NCI-H748 treated with DMSO at 0.1 percent for 48 hours (cell line): ENCODE measurements at regions not wholly inside any gene's neighbourhood (a gene's known extent, or its start where the extent isn't known, plus 50 kb on each side); places are given as distances from the start of the nearest gene placed in this dataset.
"Not testable (repeated sequence)": the region's sequence is repeated elsewhere in the genome, so short reads cannot be mapped to it uniquely, and the experiment has no call there.

Experiments used
- DNase-seq: peaks from one replicate; lab custom pipeline; 2025; lab: John Stamatoyannopoulos, UW

DNA sequence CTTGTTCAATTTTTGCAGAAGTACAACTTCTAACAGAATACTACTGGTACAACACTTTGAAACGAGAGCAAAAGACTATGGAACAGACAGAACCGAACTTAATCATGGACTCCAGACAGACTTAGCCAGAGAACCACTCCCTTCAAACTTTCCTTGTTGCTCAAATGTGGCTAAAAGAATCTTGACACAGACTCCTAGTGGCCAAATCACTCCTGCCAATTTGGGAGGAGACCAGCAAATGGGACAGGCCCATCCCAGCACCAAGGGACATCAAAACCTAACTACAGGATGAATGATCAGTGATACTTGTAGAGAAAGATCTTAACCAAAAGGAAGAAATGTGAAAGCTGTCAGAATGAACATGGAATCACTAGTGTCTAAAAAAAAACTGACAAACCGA, 154.0 kb downstream of the MATN1 start:
- DNase-seq, result no peak

- no peak for DNase-seq
These were observed 160.8 kb downstream of the MATN1 start for GRCh38 chr1:30562559-30562958.

- no peak for DNase-seq
These were observed 171.8 kb downstream of the MATN1 start for GRCh38 chr1:30551603-30552002.

DNA sequence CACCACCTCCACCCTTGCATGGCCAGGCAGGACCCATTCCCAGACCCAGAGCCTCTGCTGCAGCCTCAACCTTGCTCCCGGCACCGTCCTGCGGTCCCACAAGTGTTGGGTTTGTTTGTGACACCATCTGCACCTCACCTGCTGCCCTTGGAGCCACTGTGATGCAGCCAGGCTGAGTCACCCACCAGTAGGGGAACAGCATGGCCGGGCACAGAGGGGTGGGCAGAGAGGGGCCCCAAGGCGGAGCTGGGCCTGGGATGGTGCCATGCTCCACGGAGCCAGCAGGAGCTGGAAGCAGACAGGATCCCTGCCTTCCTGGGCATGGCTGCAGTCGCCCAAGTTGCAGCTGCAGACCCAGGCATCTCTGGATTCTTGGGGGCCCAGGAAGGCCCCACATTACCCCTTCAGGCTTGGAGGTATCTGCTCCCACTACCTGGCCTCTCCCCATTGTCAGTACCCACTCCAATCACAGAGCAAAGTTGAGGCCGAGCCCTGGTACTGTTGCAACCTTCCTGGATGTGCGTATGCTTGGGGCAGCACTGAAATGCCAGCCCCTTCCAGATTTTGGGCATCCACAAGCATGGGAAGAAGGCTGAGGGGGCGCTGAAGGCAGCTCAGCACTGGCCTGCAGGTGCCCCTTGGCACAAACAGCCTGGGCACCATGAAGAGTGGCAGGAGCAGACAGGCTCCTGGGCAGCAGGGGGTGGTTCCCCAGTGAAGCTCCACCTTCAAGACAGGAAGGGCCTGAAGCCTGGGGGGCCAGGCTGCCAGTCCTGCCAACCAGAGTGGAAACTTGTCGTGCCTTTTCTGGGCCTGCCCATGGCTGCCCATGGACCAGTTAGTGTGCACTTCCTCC, 172.8 kb downstream of the MATN1 start:
- no peak for DNase-seq

- DNase-seq, result not testable (repeated sequence)
These were observed 173.5 kb downstream of the MATN1 start for GRCh38 chr1:30549872-30550271.

DNA sequence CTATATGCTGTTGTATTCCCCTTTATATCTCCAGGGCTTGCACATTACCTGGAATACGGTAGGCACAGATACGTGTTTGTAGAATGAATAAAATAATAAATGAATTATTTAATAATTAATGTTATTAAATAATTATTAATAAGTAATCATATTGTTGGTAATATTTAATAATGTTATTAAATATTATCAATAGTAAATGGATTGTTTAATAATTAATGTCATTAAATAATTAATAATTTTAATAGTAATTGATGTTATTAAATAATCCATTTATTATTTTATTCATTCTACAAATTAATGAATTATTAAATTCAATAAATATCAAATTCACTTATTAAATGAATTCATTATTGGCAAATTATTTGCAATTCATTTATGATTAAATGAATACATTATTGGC, 175.1 kb downstream of the MATN1 start:
- no peak for DNase-seq

DNA sequence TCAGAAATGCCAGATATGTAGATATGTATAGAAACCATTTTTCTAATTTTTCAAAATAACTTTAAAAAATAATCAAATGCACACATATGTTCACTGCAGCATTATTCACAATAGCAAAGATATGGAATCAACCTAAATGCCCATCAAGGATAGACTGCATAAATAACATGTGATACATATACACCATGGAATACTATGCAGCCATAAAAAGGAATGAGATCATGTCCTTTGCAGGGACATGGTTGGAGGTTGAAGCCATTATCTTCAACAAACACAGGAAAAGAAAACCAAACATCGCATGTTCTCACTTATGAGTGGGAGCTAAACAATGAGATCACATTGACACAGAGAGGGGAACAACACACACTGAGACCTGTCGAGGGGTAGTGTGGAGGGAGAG, 176.1 kb downstream of the MATN1 start:
- DNase-seq, result not testable (repeated sequence)

DNA sequence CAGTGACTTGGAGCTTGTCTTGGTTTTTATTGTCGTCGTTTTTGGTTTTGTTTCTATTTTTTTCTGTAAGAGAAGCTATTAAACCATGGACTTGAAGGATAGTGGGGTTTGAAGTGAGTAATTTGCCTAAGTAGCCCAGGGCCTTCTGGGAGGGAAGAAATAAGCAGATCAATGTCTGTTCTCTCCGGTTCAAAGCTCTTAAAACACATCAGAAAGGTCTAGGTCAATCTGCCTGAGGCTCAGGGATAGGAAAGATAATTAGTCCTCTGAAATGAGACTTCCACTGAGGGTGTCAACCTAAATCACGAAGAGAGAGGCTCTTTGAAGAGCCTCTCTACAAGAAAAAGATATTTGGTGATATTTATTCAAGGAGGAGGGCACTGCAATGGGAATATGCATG, 178.0 kb downstream of the MATN1 start:
- no peak for DNase-seq

- no peak for DNase-seq
These were observed 181.5 kb downstream of the MATN1 start for GRCh38 chr1:30541721-30542485.

DNA sequence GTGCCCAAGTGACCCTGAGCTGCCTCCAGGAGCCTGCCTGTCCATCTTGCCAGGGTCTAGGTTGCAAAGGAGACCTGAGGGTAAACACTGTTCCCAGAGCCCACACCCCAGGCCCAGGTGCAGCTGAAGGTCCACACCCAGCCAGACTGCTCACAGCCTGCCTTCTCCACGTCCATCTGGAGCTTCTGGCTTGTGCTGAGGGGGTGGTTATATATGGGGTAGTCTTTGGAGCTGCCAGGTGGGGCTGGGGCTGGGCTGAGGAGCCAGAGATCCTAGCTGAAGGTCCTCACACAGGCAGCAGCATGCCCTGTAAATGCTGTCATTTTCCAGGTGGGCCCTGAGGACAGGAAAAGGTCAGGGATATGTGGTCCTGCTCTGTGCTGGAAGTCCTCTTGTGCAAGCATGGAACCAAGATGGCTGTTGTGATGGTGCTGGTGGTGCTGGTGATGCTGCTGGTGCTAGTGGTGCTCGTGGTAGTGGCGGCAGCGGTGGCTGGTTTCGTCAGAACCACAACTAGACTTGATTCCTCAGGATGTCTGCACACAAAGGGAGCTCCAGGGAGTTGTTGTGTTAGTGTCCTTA, 182.7 kb downstream of the MATN1 start:
- no peak for DNase-seq

DNA sequence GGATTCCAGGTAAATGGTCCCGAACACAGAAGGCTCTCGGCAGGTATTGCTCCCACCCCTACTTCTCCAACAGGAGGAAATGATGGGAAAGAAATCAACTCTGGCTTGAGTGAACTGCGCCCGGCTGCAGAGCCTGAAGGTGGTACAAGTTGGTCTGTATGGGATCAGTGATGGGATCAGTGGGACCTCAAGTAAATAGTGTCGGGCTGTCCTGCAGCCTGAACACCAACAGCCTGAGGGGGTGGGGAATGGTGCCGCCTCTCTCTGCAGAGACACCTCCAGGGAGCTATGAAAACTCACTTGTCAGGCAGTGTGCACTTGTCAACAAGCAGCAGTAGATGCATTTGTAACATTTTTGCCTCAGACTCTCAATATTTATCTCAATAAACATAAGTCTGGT, 183.5 kb downstream of the MATN1 start:
- DNase-seq, result no peak

DNA sequence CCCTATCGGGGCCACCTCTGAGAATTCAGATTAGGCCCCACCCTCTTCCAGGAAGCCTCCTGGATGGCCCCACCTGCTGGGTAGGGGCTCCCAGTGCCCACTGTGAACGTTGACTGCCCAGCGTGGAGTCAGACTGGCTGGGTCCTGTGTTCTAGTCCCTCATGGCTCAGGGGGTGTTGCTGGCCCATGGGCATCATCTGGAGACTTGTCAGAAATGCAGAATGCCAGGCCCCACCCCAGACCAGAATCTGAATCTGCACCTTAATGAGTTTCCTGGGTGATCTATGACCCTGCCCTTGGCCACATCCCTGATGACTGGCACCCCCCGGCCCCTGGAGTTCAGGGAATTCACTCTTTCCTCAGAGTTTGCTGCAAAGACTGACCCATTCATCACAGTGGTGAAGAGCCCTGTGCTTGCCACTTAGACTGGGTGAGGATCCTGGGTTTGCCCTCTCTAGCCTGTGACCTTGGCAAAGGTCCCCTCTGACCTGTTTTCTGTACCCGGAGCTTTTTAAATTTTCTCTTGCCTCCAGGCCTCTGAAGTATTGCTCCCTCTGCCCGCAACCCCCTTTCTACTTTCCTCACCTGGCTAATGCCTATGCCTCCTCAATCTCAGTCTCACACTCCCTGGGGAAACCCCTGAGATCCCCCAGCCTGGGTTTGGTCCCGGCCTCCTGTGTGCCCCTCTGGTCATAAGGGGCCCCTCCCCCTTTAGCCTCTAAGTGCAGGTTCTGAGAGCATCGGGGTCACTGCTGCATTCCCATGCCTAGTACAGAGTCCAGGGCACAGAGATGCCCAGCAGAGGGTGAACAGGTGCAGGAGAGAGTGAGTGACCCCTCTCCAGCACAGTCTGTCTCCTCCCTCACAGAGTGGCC, 184.2 kb downstream of the MATN1 start:
- DNase-seq, result no peak

DNA sequence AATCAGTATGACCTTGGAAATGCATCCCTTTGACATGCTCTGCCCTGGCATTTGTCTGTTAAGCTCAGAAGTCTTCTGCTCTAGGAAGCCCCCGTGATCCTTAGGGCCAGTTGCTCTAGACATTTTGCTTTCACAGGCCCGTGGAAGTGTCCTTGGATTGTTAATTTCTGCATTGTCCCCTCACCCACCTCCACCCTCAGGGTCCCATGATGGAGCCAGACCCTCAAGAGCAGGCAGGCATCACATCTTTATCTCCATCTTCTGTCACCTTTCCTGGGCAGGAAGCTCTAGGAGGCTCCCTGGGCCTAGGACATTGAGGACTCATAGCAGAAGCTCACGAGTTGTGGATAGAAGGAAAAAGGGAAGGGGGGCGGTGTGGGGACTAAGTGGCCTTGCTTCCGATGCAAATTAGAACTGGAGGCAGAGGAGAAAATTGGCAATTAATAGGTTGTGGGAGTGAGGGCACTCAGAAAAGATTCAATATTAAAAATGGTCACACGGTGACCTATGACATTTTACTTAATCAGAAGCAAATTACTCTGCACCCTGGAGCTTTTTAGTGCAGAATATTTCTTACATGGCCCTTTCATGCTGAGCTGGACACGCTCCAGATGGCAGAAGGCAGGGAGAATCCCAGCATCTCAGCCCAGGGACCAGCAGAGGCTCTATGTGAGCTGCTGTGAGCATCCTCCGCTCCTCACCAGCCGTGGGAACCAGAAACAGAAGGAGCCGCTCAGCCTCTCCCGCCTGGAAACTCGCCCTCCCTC, 185.0 kb downstream of the MATN1 start:
- DNase-seq, result no peak

DNA sequence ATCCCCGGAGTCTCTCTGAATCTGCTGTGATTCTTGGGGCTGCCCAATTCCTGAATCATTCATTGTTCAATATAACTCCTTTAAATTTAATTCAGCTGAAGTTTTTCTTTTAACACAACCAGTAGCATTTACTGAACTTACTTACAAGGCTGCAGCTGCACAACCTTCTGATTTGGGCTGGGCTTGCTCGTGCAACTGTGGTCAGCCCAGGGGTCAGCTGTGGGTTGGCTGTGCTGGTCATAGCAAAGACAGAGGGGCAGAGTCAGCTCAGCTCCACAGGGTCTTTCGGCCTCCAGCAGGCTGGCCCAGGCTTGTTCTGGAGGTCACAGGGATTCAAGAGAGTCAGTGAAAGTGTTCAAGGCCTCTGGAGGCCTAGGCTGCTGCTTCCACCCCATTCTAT, 186.1 kb downstream of the MATN1 start:
- no peak for DNase-seq

GRCh38 chr1:30536530-30536929, 186.9 kb downstream of the MATN1 start:
- no peak for DNase-seq

DNA sequence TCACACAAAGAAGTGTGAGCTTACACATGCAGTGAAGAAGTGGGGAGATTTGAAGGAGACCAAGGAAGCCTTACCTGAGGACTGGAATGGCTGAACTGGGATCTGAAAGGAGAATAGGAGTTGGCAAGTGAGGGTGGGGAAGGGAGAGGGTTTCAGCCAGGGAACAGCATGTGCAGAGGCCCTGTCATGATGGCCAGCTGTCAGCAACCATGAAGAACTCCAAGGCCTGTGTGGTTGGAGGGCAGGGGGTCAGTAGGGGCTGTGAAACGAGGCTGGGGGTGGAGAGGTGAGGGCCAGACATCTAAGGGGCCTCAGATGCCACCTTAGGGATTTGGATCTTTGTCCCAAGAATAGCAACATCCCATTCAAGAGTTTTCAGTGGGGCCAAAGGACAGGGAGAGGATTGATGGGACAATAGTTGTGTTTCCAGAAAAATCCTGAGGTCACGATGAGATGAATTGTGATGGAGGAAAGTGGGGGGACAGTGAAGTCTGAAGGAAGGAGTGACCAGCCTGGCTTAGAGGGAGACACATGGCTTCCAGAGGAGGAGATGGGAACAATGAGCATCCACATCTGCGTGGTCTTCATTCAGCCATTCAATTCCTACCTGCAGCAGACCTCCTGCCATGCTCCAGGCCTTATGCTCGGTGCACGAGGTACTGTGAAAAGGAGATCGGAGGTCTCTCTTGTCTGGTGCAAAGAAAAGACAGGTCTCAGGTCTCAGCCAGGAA, 187.6 kb downstream of the MATN1 start:
- DNase-seq, result no peak

DNA sequence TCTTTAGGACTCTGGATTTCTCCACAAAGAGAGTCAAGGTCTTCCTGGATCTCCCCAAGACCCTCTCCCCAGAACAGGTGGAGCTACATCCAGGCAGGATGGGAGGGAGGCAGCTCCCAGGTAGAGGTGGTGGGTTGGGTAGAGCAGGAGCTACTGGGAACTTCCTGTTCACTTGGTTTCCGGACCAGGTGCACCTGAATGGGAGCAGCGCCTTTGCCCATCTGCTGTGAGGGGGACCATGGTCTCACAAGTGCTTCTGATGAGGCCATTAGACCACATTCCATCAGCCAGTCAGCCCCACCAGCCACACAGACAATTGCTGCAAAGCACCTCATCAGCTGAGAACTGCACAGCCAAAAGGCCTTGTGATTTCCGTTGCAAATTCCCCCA, 188.8 kb downstream of the MATN1 start:
- no peak for DNase-seq

GRCh38 chr1:30533796-30534550, 189.4 kb downstream of the MATN1 start:
- DNase-seq, result no peak

DNA sequence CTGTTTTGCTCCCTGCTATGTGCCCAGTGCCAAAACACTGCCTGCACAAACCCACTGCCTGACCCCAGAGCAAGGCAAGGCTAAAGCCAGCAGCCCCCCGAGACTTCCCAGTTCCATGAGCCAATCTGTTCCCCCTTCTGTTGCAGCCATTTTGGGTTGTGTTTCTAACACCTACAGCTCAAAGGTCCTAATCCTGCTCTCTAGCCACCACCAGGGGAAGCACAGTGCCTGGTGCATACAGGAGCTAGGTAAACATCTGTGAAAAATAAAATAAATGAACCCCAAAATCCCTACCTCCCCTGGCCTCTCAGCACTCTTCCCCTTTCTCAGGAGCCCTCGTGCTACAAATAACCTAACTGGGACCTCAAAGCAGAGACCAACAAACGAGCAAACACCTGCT, 190.2 kb downstream of the MATN1 start:
- DNase-seq, result no peak

DNA sequence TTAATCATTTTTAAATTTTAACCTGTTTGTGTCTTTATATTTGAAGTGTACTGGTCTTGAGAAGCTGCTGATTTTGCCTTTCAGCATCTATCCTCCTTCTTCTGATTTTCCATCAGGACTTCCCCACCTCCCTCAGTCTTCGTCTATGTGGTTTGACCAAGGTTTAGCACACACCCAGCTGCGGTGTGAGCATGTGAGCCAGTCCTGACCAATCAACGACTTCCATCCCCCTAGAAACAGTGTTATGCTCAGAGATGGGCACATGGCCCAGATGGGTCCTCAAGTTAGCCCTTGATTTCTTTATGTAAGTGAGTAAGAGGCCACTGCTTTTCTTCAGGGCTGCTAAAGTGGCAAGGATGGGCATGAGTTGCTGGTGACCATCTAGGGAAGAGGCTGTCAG, 190.8 kb downstream of the MATN1 start:
- no peak for DNase-seq
